Germinal center (tissue), 1 donor: ENCODE measurements at regions not wholly inside any gene's neighbourhood (a gene's known extent, or its start where the extent isn't known, plus 50 kb on each side); places are given as distances from the start of the nearest gene placed in this dataset.
"Not testable (repeated sequence)": the region's sequence is repeated elsewhere in the genome, so short reads cannot be mapped to it uniquely, and the experiment has no call there.

Source experiments
- DNase-seq: peaks from one replicate; pipeline ENCODE4 v3.0.0; 2012; ENCODE audit warnings: mixed read lengths, low spot score

GRCh38 chr13:81247711-81248110 is 906.8 kb upstream of the SPRY2 start:
- no peak for DNase-seq

GRCh38 chr13:81246556-81246955 is 905.6 kb upstream of the SPRY2 start:
- DNase-seq, result no peak

GRCh38 chr13:81244011-81244410 is 903.1 kb upstream of the SPRY2 start:
- DNase-seq, result no peak

- no peak for DNase-seq
Measured at GRCh38 chr13:81230386-81230785, 889.5 kb upstream of the SPRY2 start.

- not testable (repeated sequence) for DNase-seq
Measured at GRCh38 chr13:81226830-81227229, 885.9 kb upstream of the SPRY2 start.

GRCh38 chr13:81224209-81224833 is 883.4 kb upstream of the SPRY2 start:
- DNase-seq, result no peak

- no peak for DNase-seq
Measured at GRCh38 chr13:81223778-81224177, 882.9 kb upstream of the SPRY2 start.

- no peak for DNase-seq
Measured at GRCh38 chr13:81211713-81212112, 870.8 kb upstream of the SPRY2 start.

- no peak for DNase-seq
Measured at GRCh38 chr13:81207636-81208035, 866.7 kb upstream of the SPRY2 start.

GRCh38 chr13:81207231-81207630 is 866.3 kb upstream of the SPRY2 start:
- DNase-seq, result no peak

- no peak for DNase-seq
Measured at GRCh38 chr13:81203783-81204182, 862.9 kb upstream of the SPRY2 start.

GRCh38 chr13:81199956-81200355 is 859.0 kb upstream of the SPRY2 start:
- DNase-seq, result no peak

GRCh38 chr13:81197966-81198365 is 857.0 kb upstream of the SPRY2 start:
- no peak for DNase-seq

- no peak for DNase-seq
Measured at GRCh38 chr13:81197483-81197882, 856.6 kb upstream of the SPRY2 start.

- DNase-seq, result no peak
Measured at GRCh38 chr13:81194362-81194761, 853.4 kb upstream of the SPRY2 start.

GRCh38 chr13:81184556-81185265 is 843.8 kb upstream of the SPRY2 start:
- no peak for DNase-seq

- no peak for DNase-seq
Measured at GRCh38 chr13:81172603-81173002, 831.7 kb upstream of the SPRY2 start.

- DNase-seq, result no peak
Measured at GRCh38 chr13:81171065-81171647, 830.2 kb upstream of the SPRY2 start.

- DNase-seq, result not testable (repeated sequence)
Measured at GRCh38 chr13:81163823-81164222, 822.9 kb upstream of the SPRY2 start.

GRCh38 chr13:81153478-81153877 is 812.6 kb upstream of the SPRY2 start:
- no peak for DNase-seq

- no peak for DNase-seq
Measured at GRCh38 chr13:81148822-81149221, 807.9 kb upstream of the SPRY2 start.

- DNase-seq, result not testable (repeated sequence)
Measured at GRCh38 chr13:81146576-81146975, 805.6 kb upstream of the SPRY2 start.

- no peak for DNase-seq
Measured at GRCh38 chr13:81142306-81142999, 801.5 kb upstream of the SPRY2 start.
